ENCODE measurements at regions not wholly inside any gene's neighbourhood (a gene's known extent, or its start where the extent isn't known, plus 50 kb on each side); places are given as distances from the start of the nearest gene placed in this dataset.

GRCh38 chr5:82862261-82862660 is 214.9 kb downstream of the TMEM167A start:
- DNase-seq (no peak), ATAC-seq (no peak)
- intact Hi-C loops (cut with DNase I, micrococcal nuclease), result no loop called here

GRCh38 chr5:82861701-82862100 is 215.5 kb downstream of the TMEM167A start:
- DNase-seq (no peak), ATAC-seq (no peak)
- intact Hi-C loops (cut with DNase I, micrococcal nuclease), result no loop called here

- DNase-seq (no peak), ATAC-seq (no peak)
- intact Hi-C loops (cut with DNase I, micrococcal nuclease), result no loop called here
These were observed 217.6 kb downstream of the TMEM167A start for GRCh38 chr5:82859451-82860140.

- ATAC-seq (no peak), DNase-seq (no peak)
- intact Hi-C loops (cut with DNase I, micrococcal nuclease), result no loop called here
These were observed 218.8 kb downstream of the TMEM167A start for GRCh38 chr5:82858151-82859025.

- DNase-seq (no peak), ATAC-seq (no peak)
- intact Hi-C loops (cut with DNase I, micrococcal nuclease), result no loop called here
These were observed 221.2 kb downstream of the TMEM167A start for GRCh38 chr5:82855893-82856550.

DNA sequence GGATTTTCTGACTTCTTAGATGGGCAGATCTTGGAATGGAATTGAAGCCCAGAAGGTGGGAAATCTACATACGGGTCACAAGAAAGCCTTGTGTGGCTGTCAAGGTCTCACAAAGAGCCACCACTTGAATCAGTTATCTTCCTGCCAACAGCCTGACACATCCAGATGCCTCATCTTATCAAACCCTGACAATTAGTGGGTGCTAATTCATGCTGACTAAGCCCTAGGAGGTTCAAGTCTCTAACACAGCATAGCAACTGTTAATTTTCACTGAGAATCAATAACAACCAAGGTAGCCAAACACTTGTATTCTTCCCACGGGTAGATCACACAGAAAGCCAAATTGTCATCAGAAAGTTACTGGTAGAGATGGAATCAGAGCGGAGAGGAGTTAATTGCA is 222.2 kb downstream of the TMEM167A start:
- ATAC-seq (no peak), DNase-seq (no peak)
- intact Hi-C loops (cut with DNase I, micrococcal nuclease), result no loop called here

GRCh38 chr5:82851471-82851870 is 225.7 kb downstream of the TMEM167A start:
- DNase-seq, result no peak
- intact Hi-C loops (cut with DNase I, micrococcal nuclease), result no loop called here

DNA sequence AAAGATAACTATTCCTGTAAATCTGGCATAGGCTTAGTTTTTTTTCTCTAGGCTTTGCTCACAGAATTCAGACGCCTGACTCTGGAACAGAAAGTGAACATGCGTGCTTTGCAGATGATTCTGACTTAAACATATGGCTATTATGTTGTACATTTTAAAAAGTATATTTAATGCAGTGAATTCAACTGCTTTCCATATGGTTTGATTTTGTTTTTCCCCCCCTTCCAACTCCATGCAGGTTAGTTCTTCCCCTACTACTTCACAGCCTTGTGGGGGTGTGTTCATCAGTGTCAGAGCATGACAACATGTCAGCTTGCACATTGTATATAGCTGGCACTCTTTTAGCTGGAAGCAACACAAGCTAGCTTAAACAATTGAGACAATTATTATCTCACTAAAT is 226.8 kb downstream of the TMEM167A start:
- ATAC-seq (no peak), DNase-seq (no peak)
- intact Hi-C loops (cut with DNase I, micrococcal nuclease), result no loop called here

More at GRCh38 chr5:82851471-82851870, 225.7 kb downstream of the TMEM167A start:
- ATAC-seq, result no peak

DNA sequence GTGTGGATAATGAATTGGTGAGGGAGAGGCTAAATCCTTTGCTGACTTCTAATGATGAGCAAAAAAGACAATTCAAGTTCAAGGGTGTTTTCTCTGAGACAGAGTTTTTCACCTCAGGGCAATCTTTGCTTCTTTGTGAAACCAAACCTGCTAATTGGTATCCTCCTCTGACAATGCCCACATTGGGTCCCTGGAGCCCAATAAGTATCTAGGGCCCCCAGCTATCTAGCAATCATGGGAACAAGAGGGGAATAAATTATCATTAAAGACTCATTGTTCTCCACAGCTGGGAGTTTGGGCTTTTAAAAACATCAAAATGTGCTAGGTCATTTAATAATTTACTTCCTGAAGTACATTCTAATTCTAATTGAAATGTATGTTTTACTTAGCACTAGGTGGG is 227.3 kb downstream of the TMEM167A start:
- DNase-seq (no peak), ATAC-seq (no peak)
- intact Hi-C loops (cut with DNase I, micrococcal nuclease), result no loop called here

GRCh38 chr5:82847562-82847961 is 229.6 kb downstream of the TMEM167A start:
- ATAC-seq (no peak), DNase-seq (no peak)
- intact Hi-C loops (cut with DNase I, micrococcal nuclease), result no loop called here

- DNase-seq, result no peak
- intact Hi-C loops (cut with DNase I, micrococcal nuclease), result no loop called here
- no peak for ATAC-seq
These were observed 237.3 kb downstream of the TMEM167A start for GRCh38 chr5:82839881-82840280.

DNA sequence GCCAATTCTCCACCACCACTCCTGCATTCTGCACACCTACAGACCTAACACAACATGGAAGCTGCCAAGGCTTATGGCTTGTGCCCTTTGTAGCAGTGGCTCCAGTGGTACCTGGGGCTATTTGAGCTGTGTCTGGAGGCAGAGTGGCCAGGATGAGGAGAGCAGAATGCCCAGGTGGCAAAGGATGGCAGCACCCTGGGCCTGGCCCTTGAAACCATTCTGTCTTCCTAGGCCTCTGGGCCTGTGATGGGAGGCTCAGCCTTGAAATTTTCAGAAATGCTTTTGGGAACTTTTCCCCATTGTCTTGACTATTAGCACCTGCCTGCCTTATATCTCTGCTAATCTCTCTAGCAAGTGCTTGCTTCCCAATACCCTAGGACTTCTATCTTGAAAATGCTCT is 241.7 kb downstream of the TMEM167A start:
- DNase-seq (no peak), ATAC-seq (no peak)
- intact Hi-C loops (cut with DNase I, micrococcal nuclease), result no loop called here

DNA sequence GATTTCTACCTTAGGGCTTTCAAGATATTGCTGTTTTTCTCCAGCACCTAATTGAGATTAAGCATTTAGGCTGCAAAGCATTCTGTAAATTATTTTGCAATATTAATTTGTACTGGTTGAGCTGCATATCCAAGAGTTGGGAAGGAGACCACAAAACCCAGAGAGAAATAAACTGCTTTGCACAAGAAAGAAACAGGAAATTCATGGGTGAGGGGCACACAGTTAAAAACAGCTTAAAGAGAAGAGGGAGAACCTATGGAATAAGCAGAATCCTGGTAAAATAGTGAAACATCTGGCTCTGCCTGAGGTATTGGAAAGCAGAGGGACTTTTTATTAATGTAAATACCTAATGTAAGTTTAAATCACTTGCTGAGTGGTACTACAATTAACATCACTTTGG is 243.0 kb downstream of the TMEM167A start:
- intact Hi-C loops (cut with DNase I, micrococcal nuclease), result no loop called here
- DNase-seq (no peak), ATAC-seq (no peak)

DNA sequence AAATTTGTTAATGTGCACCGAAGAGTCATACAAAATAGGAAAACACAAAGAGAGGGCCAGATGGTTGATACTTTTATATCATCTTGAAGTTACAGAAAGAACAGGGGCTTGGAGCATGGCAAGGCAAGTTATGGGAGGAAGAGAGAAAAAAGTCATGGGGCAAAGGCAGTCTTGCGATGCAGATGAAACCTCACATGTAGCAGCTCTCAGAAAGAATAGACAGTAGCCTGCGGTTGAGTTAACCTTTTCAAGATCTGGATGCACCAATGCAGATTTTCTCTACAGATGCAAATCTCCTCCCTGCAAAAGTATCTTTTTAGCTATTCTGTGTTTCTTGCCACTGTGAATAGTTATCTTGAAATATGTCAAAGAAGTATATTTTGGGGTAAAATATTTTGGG is 243.9 kb downstream of the TMEM167A start:
- intact Hi-C loops (cut with DNase I, micrococcal nuclease), result no loop called here
- ATAC-seq, result no peak
- no peak for DNase-seq

DNA sequence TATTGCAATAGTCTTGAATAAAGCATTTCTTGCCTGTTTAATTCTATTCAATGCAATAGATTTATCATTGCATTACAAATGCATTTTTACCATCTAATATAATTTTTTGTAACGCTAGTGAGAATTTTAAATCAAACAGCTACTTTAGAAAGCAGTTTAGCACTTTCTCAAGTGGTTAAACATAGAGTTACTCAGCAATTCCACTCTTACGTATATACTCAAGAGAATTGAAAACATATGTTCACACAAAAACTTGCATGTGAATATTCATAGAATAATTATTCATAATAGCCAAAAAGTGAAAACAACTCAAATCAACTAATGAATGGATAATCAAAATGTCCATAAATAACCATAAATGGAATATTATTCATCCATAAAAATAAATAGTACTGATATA is 244.7 kb downstream of the TMEM167A start:
- ATAC-seq, result no peak
- intact Hi-C loops (cut with DNase I, micrococcal nuclease), result no loop called here

DNA sequence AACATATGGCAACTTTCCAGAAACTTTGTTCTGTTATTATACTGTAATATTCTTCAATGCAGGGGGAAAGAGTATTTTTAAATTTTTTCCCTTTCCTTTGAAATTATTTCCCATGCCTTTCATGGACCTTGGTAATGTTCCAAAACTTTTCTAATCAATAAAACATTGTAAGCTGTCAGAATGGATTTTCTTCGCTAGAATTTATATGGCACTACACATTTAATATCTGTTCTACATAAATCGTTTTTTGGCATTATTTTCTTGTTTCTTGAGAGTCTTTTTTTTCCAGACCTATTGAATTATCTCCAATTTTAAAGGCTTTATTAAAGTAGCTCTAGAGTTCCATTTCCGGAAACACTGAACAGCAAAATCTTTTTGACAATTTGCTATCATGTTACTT is 249.0 kb downstream of the TMEM167A start:
- ATAC-seq (no peak), DNase-seq (no peak)
- intact Hi-C loops (cut with DNase I, micrococcal nuclease), result no loop called here

More for the DNA sequence above, 244.7 kb downstream of the TMEM167A start:
- no peak for DNase-seq

- ATAC-seq (no peak), DNase-seq (no peak)
- intact Hi-C loops (cut with DNase I, micrococcal nuclease), result no loop called here
These were observed 249.5 kb downstream of the TMEM167A start for GRCh38 chr5:82827651-82828050.

- intact Hi-C loops (cut with DNase I, micrococcal nuclease), result no loop called here
- ATAC-seq, result no peak
- no peak for DNase-seq
These were observed 254.6 kb downstream of the TMEM167A start for GRCh38 chr5:82822634-82822927.

DNA sequence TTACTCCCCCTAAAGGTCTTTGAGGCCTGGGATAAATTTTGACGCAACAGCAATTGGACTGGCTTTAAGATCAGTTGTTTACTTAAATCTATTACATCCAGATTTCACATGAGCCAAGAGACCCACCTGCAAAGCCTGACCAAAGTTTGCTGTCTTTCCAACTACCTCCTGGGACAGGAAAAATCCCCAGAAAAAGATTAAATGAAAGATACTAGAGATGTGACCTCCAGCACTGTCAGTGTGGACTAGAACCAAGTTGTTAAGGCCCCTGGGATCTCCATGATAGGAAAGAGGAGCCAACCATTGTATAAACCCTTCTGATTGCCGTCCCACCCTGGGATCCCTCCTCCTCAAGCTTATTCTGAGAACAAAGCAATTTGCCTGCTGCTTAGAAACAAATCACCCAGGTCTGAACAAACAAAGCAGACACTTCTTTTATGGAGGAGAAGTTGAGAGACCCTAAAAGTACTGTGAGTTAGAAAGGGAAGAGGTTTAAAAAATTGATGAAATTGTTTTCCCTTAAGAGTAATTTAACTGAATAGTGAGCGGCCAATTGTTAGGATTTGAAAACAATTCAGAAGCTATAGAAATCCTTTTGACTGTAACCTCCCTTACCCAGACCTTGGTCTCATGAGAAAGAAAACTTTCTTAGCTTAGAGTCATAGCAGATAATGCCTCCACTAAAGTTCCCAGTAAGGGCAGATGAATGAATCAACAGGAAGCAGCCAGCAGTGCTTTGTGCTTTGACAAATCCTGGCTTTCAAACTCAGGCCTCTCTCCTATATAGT is 255.2 kb downstream of the TMEM167A start:
- no peak for ATAC-seq
- intact Hi-C loops (cut with DNase I, micrococcal nuclease), result no loop called here
- no peak for DNase-seq
